Lower leg skin (tissue), 3 donors: ENCODE measurements at regions not wholly inside any gene's neighbourhood (a gene's known extent, or its start where the extent isn't known, plus 50 kb on each side); places are given as distances from the start of the nearest gene placed in this dataset.

Experiments used
- CTCF ChIP-seq, 3 donors: fragments of 450-650 bp; IDR thresholded peaks; one replicate each; pipeline ENCODE4 v1.5.1; 2016; ENCODE audit warnings: antibody characterized with exemption in 3 of 3, mild to moderate bottlenecking in 3 of 3, moderate library complexity in 2 of 3
- POLR2A ChIP-seq, 2 donors: fragments of 450-650 bp; IDR thresholded peaks; one replicate each; pipeline ENCODE4 v1.6.1; 2016 to 2017; ENCODE audit warnings: antibody characterized with exemption in 2 of 2, mild to moderate bottlenecking in 1 of 2, moderate library complexity in 1 of 2

- no peak for TF ChIP-seq POLR2A (IDR thresholded peaks at IDR 0.05)
- TF ChIP-seq CTCF (IDR thresholded peaks at IDR 0.05), result no peak
These were observed 168.5 kb downstream of the EN1 start for GRCh38 chr2:118678985-118679384.
